GM21447 (cell line): ENCODE measurements at regions not wholly inside any gene's neighbourhood (a gene's known extent, or its start where the extent isn't known, plus 50 kb on each side); places are given as distances from the start of the nearest gene placed in this dataset.

Experiments used
- ATAC-seq: cut with Tn5 transposase; IDR thresholded peaks from one replicate; pipeline ENCODE4 v1.9.1; 2021; ENCODE audit not compliant: unreplicated experiment

DNA sequence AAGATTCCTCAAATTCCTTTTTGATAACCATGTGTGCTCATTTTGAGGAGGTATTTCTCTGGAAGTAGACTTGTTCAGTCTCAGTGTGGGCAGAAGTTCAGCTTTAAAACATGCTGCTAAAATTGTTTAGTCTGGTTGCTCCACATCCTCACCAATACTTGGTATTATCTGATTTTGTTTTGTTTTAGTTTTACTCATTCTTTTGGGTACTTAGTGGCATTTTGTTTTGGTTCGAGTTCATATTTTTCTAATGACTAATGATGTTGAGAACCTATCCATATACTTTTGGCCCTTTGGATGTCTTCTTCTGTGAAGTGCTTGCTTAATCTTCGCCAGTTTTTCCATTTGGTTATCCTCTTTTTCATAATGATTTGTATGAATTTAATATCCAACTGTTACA lies 694.2 kb upstream of the FZD8 start:
- ATAC-seq = no peak

GRCh38 chr10:36333446-36333845 lies 691.4 kb upstream of the FZD8 start:
- no peak for ATAC-seq

- no peak for ATAC-seq
Observed at GRCh38 chr10:36332926-36333325, 690.8 kb upstream of the FZD8 start.

- no peak for ATAC-seq
Observed at GRCh38 chr10:36331121-36331520, 689.0 kb upstream of the FZD8 start.

DNA sequence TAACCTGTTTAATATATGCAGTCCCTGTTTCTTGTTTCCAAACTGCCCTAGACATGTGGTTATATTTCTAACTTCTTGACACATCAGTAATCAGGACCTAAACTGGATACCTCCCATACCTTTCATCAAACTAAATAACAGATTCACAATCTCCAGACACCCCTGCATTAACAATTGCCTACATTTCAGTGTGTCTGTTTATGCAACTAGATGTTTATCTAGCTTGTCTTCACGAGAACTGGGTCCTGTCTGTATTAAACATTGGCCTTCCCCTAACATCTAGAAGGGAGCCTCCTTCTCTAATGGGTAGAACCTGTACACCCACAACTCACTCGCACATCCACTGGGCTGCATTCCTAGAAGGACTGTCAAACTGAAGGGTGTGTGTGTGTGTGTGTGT lies 683.7 kb upstream of the FZD8 start:
- ATAC-seq = no peak

GRCh38 chr10:36324831-36325230 lies 682.7 kb upstream of the FZD8 start:
- no peak for ATAC-seq

DNA sequence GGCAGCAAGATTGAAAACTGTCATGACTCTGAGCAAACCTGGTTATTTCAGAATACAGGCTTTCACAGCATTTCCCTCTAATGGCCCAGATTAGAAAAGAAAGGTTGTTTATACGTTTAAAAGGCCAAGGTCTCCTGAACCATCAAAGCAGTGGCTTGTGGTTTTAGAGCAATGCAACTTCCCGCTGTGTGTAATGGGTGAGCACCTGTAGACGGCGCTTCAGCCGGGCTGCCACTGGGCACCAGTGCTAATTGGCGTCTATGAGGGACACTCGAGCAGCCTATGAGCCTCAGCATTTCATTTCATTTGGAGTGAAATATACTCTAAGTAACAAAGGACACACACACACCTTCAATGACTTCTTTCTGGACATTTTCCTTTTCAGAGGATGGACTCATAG lies 671.0 kb upstream of the FZD8 start:
- ATAC-seq = no peak

DNA sequence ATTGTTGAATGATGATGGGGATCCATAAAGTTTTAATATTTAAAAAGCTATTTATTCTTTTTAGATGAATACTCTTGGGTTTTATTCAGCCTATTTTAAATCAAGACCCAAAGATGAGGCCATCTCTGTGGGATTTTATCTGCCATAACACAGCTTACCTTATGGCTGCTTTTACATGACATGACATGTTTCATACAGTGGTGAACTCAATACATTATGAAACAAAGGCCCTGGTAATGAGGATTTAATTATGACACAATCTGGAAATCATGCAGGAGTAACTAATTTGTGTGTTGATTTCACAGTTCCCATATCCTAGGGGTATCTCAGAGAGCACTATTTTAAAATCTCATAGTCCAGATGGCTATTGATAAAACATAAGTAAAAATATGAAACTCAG lies 661.8 kb upstream of the FZD8 start:
- no peak for ATAC-seq

DNA sequence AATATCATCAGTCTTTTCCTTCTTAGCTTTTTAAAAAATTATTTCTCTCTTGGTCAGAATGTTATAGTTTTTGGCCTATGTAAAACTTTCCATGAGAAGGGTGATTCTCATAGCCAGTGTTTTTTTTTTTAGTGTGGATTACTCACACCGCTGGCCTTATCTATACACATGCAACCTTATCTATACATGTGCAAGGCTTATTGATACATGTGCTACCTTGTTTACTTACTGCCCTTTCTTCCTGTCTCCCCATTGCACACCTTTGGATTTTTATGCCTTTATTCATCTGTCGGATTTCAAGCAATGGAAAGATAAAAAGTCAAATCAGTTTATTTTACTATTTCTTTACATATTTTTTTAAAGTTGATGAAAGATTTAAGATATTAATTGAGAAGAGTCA lies 660.0 kb upstream of the FZD8 start:
- ATAC-seq = no peak

GRCh38 chr10:36301539-36301938 lies 659.4 kb upstream of the FZD8 start:
- no peak for ATAC-seq

DNA sequence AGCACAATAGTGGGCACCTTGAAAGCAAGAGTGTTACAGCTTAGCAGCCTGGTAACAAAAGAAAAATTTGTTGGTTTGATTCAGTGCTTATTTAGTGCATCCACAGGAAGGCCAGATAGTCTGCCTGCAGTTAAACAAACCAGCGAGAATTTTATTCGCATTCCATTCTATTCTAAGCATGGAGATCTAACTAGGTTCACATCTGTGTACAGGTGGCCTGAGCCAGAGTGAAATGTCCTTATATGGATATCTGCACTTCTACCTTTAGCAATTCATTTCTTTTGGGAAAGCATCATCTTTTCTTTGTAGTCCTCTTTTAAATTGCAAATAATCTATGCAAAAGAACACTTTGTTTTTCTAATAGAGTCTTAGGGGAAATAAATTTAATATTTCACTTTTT lies 659.0 kb upstream of the FZD8 start:
- no peak for ATAC-seq

GRCh38 chr10:36283827-36284226 lies 641.7 kb upstream of the FZD8 start:
- no peak for ATAC-seq

DNA sequence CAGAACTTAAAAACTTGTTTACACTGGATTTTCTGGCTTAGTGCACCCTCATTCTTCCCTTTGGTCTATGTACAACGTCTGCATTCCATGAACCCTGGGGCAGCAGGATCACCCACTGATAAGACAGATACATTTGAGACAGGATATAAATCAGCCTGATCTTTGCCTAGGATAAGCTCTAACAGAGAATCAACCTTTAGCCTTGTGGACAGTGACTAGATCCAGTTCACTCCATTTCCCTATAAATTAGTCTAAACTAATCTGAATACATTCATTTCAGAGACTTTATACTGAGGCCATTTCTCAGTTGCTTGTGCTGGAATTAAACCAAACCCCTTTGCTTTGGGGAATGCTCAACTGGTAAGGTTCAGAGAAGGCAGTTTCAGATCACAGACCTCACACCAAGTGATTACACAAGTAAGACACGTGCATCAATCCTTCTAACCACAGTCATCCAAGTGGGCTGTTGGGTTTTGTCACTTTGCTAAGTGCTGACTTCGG lies 639.8 kb upstream of the FZD8 start:
- ATAC-seq = no peak

- ATAC-seq = no peak
Observed at GRCh38 chr10:36280890-36281499, 638.9 kb upstream of the FZD8 start.

GRCh38 chr10:36280321-36280741 lies 638.2 kb upstream of the FZD8 start:
- ATAC-seq = no peak

- ATAC-seq = no peak
Observed at GRCh38 chr10:36278176-36278575, 636.1 kb upstream of the FZD8 start.

DNA sequence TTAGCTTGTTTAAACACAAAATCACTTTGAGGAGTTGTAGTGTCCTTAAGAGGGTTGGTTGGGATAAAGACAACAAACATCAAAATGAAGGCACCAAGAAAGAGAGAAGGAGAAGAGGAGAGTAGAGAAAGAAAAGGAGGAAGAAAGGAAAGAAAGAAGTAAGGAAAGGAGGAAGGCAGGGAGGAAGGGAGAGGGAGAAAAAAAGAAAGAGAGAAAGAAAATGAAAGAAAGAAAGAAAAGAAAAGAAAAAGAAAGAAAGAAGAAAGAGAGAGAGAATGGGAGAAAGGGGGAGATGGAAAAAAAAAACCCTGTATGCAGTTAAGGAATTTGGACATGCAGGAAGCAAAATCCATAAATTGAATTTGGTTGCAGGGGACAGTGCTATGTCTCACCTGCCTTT lies 635.4 kb upstream of the FZD8 start:
- no peak for ATAC-seq

DNA sequence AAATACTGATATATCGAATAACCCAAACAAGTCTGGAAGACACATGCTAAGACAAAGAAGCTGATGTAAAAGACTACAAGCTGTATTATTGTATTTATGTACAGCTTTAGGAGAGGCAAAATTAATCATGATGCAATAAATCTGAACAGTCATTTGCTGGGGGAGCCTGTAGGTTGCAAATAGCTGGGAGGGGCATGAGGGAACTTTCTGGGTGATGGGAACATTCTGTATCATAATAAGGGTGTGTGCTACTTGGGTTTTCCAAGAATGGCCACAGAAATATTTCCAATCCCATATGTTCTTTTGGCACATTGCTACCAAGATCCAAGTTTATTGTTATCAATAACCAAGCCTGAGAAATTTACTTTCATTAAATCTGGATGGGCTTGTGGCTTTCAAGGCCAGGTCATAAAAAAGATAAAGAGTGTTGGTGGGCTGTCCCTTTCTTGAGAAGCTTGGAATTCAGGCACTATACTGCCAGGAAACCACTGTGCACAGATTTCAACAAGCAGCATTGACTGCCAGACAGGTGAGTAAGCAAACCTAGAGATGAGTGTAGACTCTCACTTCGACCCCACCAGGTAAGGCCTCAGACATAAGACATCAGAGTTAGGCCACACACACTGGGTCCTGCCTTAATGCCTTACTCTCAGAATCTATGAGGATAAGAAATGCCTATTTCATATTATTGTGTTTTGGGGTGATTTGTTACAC lies 629.7 kb upstream of the FZD8 start:
- no peak for ATAC-seq

DNA sequence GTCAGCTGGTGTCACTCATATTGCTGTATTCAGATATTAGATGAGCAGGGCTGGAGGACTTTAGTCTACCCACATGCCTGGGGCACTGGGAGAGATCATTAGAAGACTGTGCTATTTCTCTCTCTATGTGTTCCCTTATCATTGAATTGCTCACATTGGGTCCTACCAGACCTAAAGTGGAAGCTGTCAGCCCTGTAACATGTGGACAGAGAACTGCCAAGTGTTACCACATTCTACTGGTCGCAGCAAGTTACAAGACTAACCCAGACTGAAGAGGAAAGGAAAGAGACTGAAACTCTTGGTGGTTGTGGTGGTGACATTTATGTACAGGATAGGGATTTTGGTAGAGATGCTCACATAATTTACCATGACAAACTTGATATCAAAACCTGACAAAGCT lies 627.1 kb upstream of the FZD8 start:
- ATAC-seq = no peak

GRCh38 chr10:36266923-36267322 lies 624.8 kb upstream of the FZD8 start:
- ATAC-seq = no peak

GRCh38 chr10:36265741-36266140 lies 623.6 kb upstream of the FZD8 start:
- ATAC-seq = no peak

- ATAC-seq = no peak
Observed at GRCh38 chr10:36263871-36264270, 621.8 kb upstream of the FZD8 start.

- ATAC-seq = no peak
Observed at GRCh38 chr10:36256948-36257356, 614.9 kb upstream of the FZD8 start.
